ENCODE measurements at regions not wholly inside any gene's neighbourhood (a gene's known extent, or its start where the extent isn't known, plus 50 kb on each side); places are given as distances from the start of the nearest gene placed in this dataset.

GRCh38 chr4:155616117-155616516, 50.5 kb upstream of the GUCY1A1 start:
- DNase-seq = no peak

DNA sequence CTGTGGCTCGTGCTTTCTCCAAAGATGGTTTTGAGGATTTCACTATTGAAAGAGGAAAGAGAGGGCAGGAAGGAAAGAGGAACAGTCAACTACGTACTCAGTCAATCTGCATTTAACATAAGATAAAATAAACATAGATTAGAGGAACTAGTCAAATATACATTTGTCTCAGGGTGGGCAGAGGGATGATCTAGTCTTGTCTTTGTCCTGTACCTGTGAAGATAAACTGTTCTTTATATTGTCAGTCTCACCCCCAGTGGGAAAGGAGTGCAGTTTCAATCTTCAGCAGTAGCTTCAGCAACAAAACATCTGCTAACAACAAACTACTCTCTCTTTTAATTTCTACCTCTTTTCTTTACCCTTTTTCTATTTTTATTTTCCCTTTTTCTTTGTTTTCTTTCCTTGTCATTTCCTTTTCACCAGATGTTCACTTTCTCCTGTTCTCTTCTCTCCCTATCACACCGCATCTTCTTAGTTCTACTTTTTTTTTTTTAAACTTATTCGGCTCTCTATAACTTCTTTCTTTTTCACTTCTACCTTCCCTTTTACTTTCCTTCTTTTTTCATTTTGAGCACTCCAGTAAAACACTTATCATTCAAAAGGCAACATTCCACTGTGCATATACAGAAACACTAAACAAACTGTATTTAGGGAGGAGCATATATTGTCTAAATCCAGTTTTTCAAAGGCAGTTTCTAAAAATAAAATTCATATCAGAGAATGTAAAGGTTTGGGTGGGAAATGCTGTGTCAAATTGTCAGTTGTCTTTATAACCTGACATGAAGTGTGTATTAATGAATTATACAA, 51.4 kb upstream of the GUCY1A1 start:
- DNase-seq = no peak

GRCh38 chr4:155614111-155614762, 52.4 kb upstream of the GUCY1A1 start:
- no peak for DNase-seq

DNA sequence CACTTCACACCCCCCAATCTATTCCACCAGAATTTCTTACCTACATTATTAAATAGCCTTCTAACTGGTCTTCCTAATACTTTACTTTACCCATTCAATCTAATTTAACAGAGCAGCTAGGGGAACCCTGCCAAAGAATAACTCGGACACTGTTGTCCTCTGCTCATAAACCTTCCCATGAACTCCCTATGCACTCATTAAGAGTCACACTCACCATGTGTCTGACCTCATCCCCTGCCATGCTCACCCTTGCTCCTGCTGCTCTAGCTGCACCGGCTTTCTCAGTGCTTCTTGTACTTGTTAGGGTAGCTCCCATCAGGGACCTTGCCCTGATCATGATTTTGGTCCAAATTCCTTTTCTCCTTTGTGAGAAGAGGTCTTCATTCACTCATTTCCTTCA, 54.6 kb upstream of the GUCY1A1 start:
- no peak for DNase-seq

DNA sequence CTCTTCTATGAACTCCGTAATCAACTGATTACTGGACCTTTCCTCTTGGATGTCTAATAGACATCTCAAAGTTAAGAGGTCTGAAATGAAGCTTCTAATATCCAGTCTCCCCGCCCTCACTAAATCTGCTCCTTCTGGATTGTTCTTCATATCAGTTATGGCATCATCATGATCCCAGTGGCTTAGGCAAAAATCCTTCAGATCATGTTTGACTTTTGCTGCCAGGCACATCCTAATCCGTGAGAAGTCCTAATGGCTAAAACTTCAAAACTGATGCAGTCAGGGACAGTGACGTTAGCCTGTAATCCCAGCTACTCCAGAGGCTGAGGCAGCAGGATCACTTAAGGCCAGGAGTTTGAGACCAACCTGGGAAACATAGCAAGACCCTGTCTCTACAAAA, 55.1 kb upstream of the GUCY1A1 start:
- no peak for DNase-seq

DNA sequence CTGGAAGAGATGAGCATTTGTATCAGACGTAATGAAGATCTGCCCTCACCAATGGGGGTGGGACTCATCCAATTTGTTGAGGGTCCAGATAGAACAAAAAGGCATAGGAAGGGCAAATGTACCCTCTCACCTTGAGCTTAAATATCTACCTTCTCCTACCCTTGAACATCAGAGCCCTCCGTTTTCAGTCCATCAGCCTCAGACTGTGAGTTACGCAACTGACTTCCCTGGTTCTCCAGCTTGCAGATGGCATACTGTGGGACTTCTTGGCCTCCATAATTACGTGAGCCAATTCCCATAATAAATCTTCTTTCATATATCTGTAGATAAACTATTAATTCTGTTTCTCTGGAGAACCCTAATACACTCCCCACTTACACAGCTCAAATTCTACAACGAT, 56.5 kb upstream of the GUCY1A1 start:
- no peak for DNase-seq

- no peak for DNase-seq
These were observed 57.1 kb upstream of the GUCY1A1 start for GRCh38 chr4:155609455-155610059.

DNA sequence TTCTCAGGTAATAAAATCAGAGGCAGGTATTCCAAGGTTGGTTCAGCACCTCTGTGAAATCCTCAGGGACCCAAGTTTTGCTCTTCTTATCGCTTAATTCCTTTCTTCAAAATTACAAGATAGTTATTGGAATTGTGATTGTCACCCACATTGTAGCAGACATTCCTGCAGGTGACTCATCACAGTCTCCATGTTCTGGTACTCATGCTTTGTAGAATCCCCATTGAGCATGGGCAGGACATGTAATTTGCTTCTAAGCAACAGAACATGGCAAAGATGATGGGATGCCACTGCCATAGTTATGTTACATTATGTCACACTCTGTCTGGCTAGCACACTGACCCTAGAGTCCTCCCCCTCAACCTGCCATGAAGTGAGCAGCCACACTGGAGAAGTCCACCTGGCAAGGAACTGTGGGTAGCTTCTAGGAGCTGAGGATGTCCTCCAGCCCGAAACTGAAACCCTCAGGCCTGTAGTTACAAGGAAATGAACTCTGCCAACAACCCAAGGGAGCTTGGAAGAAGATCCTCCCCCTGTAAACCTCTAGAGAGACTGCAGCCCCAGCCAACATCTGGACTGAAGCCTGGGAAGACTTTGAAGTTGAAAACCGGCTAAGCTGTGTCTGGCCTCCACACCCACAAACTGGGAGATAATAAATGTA, 58.3 kb upstream of the GUCY1A1 start:
- DNase-seq = no peak

DNA sequence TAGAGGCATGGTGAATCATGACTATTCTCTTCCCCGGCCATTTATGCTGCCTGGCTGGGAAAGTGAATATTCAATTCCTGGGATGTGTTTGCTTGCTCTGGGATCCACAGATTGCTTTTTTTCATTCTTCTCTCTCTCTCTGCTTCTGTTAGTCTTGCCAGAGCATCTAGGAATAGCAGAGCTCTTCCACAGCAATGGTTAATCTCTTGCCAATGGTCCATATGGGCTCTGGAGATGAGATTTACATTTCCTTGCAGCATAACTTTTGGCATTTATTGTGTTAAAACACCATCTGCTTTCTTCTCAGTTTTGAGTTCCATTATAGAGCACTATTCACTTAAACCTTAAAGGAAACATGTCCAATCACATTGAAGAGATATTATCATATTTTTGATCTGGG, 59.2 kb upstream of the GUCY1A1 start:
- no peak for DNase-seq

DNA sequence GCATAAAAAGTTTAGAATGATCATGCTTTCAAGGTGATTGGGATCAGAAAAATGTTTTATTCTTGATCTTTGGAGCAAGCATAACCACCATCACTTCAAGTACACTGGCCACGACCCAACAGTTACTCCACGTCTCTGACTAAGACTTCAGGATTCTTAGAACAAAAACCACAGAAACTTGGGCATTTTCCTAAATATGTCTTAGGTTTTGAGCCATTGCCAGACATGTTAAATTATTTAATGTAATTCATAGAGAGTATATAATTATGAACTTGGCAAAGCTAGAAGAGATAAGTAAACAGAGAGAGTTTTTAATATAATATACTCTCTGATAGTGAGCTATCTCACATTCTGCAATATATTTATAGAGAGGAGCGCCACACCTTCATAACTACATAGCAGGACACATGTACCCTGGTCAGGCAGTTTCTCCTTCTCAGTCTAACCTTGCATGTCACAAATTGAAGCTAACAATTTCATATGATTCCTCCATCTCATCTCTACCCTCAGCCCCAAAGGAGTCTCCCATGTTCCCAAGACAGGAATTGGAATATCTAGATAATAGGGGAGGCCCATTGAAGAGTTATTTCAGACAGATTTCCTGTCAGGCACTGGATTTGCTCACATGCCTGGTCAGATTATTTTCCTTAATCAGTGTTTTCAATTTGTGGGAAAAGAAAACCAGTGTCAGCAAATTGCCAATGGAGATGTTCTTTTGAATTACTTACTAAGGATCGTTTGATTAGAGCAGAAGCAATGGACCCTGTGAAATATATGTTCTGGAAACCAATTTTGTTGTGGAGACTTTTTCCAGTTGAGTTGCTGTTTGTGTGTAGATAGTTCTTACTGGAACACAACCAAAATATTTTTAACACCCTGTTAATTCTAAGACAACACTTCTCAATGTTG, 61.7 kb upstream of the GUCY1A1 start:
- DNase-seq = no peak

DNA sequence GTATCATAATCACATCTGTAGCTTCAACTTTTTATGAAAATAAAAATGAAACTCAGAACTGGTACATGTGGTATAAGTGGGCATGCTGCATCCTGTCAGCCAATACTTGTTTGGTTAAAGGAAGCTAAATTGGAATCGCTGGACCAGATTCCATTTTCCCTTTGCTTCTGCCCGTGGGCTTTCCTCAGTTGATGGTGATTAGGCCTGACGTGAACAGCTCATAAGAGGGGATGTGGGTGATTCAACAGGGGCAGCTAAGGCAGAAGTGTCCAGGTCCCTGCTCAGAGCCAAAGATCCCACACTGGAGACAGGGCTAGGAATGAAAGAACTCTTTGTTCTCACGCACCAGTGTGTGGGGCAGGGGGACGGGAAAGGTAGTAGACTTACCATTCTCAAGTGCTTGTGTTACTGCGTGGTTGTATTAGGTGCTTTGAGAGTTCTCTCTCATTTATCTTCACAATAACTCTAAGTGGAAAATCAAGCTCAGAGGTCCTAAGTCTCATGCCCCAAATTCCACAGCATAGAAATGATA, 63.2 kb upstream of the GUCY1A1 start:
- DNase-seq = no peak

DNA sequence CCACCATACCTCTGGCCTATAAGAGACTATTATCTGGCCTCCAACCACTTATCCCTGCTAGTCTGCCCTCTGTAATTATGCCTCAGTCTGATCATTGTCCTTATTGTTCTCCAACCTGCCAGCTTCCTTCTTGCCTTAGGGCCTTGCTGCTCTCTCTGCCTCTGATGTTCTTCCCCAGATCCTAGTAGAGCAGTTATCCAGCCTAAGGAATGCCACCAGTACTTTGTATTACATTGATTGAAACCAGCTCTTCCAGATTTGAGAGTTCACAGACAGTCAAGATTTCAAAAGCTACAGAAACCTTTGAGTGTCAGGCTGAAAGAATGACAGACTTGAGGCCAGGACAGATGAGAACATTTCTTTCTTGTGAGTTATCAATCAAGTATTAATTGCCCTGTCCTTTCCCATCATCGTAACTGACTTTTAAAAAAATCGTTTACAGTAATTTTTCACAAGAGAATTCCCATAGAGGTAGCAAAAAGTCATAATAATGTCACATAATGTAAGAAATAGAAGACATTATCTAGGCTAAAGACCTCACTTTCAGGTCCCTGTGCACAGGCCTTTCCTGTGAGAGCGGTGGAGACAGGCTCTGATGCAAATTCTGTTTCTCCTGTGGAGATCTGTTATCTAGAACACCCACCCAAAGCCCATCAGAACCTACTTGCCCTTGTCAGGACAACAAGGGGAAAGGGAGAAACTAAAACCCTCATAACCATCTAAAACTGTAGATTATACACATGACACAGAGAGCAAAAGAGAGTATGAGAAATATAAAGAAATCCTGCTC, 64.1 kb upstream of the GUCY1A1 start:
- DNase-seq = no peak

- DNase-seq = no peak
These were observed 66.4 kb upstream of the GUCY1A1 start for GRCh38 chr4:155600244-155600643.

- no peak for DNase-seq
These were observed 67.1 kb upstream of the GUCY1A1 start for GRCh38 chr4:155599596-155599995.

DNA sequence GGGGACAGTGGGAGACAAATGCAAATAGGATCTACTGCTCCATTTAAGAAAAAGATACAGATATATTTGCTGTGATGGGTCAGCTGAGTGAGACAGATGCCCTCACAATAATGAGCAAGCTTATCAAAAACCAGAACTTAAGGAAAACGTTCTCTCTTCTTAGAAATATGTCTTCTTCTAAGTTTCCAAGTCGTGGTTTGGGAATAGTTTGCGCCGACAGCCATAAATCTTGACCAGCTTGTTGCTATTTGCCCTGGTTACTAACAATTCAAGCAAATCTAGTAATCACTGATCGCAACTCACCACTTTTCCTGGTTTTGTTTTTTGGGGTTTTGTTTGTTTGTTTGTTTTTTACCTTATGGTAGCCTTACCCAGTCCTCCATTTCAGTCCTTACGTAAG, 67.6 kb upstream of the GUCY1A1 start:
- no peak for DNase-seq

DNA sequence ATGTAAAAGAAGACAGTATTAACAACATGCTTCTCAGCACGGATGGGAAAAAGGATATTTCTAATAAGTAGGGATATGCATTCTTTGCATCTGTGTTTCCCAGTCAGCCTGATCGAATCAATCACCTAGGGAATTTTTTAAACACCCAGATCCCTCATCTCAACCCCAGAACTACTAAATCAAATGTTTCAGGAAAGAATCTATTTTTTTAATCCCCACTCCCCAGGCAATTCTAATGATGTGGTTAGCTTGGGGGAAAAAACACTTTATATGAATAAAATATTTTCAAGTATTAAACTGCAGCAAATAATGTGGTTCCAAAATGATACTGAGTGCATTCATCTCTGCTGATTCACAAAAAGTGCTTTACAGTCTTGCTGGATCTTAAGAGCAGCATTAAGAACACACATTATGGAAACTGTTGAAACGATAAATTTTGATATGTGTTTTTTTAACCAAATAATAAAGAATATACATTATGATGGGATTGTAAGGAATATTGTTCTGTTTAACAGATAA, 68.7 kb upstream of the GUCY1A1 start:
- DNase-seq = no peak

DNA sequence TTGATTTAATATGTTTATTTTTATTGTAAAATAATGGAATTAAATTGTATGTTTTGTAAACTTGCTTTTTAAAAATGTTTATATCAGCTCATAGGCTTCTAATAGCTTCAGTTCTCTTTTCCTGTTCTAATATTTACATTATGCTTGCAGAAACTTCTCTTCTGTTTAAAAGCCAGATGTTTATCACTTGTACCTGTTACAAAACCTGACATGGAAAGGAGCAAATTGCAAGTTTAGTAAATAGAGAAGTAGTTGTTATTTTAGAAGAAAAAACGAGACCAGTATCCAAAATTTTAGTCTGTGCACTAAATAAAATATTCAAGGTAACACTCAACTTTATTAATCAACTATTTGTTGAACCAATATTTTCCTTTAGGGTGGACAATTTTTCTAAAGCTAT, 69.4 kb upstream of the GUCY1A1 start:
- DNase-seq = no peak

- DNase-seq = no peak
These were observed 72.9 kb upstream of the GUCY1A1 start for GRCh38 chr4:155593793-155594192.

- DNase-seq = no peak
These were observed 73.7 kb upstream of the GUCY1A1 start for GRCh38 chr4:155592938-155593297.
